GM12873 (cell line): ENCODE measurements at regions not wholly inside any gene's neighbourhood (a gene's known extent, or its start where the extent isn't known, plus 50 kb on each side); places are given as distances from the start of the nearest gene placed in this dataset.

Experiments used
- TF ChIP-seq, protein P1 (sequence below): IDR thresholded peaks from 2 replicates; pipeline ENCODE4 v1.5.1; 2012; ENCODE audit warnings: low read depth, mild to moderate bottlenecking, moderate library complexity, low read length, control low read depth; ENCODE audit not compliant: insufficient read depth; ENCODE audit errors: missing control alignments

DNA sequence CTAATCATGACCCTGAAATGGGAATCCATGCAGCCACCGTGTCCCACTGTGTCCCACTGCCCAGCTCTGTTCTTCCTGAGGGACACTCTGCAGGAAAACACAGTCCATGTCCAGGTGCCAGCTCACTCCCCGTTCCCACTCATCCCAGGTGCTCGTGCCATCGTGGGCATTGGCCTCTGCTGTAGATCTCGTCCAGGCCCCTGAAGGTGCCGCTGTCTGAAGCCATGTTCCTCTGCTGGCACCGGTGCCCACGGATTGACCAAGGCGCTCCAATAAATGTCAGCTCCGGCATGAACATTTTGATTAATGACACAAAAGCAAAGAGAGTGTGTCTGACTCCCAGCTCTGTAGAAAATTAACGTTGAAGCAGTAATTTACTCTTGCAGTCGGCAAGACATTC lies 280.1 kb upstream of the SALL3 start:
- TF ChIP-seq, protein P1, sequence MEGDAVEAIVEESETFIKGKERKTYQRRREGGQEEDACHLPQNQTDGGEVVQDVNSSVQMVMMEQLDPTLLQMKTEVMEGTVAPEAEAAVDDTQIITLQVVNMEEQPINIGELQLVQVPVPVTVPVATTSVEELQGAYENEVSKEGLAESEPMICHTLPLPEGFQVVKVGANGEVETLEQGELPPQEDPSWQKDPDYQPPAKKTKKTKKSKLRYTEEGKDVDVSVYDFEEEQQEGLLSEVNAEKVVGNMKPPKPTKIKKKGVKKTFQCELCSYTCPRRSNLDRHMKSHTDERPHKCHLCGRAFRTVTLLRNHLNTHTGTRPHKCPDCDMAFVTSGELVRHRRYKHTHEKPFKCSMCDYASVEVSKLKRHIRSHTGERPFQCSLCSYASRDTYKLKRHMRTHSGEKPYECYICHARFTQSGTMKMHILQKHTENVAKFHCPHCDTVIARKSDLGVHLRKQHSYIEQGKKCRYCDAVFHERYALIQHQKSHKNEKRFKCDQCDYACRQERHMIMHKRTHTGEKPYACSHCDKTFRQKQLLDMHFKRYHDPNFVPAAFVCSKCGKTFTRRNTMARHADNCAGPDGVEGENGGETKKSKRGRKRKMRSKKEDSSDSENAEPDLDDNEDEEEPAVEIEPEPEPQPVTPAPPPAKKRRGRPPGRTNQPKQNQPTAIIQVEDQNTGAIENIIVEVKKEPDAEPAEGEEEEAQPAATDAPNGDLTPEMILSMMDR = no peak

DNA sequence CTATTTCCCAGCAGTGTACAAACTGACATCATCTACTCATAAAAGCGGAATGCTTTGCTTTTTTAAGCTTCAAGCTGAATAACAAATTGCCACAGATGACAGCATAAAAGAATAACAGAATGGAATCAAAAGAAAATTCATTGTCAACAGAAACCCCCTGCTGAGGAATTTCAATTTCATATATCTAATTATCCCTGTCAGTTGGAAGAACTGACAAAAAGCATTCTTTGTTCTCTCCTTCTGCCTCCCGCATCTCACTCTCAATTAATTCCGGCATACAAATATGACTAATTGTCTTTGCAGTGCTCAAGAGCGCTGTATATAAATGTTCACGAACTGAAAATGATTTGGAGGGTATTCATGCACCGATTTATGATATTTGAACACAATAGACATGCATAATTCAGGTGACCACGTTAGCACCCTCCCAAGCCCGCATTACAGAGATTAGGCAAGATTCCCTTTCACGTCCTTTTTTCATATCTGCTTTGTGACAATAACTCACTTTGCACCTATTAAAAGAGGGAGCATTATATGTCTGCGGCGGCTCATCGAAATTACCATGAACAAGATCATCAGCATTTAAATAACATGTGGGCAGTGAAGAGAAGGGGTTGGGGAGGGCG lies 277.7 kb upstream of the SALL3 start:
- TF ChIP-seq, protein P1 = no peak

DNA sequence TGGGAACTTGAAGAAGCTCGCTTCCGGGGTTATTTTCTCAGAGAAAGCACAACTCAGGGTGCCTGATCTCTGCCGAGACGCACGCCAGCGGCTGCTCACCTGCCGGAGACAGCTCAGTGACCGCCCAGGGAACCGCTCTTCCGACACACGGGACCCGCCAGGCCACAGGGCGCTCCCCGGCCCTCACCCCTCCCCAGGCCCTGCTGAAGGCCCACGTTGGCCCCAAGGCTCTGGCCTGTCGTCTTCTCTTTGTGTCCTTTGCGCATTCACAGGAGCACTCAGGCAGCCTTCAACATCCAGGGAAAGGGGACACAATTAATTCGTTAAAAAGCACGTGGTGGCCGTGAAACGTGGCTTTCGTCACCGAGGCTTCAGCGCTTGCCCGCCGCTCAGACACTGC lies 276.3 kb upstream of the SALL3 start:
- TF ChIP-seq, protein P1 = no peak

DNA sequence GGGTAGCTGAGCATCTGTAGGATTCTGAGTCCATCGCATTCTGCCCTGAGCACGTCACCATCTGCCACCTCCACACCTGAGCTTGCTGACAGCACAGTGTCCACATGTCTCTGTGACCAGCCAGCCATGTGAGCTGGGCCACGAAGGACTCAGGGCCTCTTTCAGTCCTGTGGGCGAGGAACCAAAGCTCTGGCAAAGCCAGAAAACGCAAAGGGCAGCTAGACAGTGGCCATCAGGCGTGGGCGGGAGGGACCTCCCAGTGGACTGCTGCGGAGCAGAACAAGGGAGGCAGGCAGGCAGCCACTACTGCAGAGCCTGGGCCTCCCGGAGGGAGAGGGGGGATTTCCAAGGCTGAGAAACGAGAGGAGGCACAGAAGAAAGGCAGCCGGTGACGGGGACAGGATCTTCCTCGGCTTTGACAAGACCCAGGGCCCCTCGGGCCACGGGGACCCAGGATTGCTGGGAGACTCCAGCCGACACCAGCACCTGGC lies 274.6 kb upstream of the SALL3 start:
- TF ChIP-seq, protein P1 = no peak

DNA sequence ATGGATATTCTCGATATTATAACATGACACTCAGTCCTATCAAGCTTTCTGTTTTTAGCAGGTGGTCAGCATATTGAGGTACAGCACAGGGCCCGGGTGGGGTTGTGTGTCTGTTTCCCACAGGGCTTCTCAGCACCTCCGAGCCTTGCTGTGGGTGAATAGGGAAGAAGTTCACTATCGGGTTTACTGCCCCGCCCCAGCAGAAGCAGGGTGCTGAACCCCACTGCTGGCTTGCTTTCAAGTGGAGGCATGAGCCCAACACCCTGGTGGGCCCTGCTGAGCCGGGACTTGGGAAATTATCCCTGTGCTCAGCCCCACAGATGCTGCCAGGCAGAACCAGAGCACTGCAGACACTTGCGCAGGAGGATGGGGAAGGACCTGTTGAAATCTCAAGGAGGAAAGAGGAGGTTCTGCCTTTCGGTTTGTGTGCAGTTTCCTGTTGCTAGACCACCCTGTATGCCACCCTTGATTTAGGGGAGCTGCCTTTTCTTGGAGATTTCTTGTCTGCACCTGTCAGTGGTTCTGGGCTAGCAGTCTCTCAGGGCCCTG lies 270.3 kb upstream of the SALL3 start:
- TF ChIP-seq, protein P1 = no peak

DNA sequence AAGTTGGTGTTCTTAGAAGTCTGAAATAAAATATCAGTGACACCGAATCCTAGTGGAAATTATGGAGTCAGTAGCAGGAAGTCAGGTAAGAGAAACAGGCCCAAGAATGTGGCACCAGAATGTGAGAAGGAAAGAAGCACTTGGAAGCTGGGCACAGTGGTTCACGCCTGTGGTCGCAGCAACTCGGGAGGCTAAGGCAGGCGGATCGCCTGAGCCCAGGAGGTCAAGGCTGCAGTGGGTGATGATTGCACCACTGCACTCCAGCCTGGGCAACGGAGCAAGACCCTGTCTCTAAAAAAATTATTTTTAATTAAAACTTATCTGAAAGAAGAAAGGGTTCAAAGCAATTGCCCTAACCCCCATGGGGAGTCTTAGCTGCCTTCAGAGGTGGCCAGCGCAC lies 268.3 kb upstream of the SALL3 start:
- TF ChIP-seq, protein P1 = no peak

DNA sequence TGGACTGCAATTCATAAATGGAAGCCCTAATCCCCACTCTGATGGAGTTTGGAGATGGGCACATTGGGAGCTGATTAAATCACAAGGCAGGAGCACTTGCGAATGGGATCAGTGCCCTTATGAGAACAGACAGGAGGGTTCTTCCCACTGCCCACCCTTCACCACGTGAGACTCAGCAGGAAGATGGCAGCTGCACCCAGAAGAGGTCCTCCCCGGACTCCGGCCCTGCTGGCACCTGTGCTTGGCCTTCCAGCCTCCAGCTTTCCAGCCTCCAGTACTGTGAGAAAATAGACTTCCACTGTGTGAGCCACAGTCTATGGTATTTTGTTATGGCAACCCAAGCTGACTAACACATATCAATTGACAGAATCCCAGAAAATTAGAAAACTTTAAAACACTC lies 267.6 kb upstream of the SALL3 start:
- TF ChIP-seq, protein P1 = no peak
